IMR-90 (cell line): ENCODE measurements at regions not wholly inside any gene's neighbourhood (a gene's known extent, or its start where the extent isn't known, plus 50 kb on each side); places are given as distances from the start of the nearest gene placed in this dataset.
A peak's percentile ranks its signal among the peaks of the same experiment; 100 is the strongest.

Experiments
- ATAC-seq: fragments of 200-7000 bp; cut with Tn5 transposase; 2 replicates; pipeline ENCODE4 v1.9.1; 2020; ENCODE audit warnings: low read depth, mild to moderate bottlenecking, moderate library complexity
- BruUV-seq: library from RNA; stranded (reverse); fragments of 400-500 nt; replicated peaks from 2 replicates; lab custom pipeline; 2021; lab: Mats Ljungman, UMichigan
- CTCF ChIA-PET: fragments of 300-600 bp; formaldehyde crosslinking; extraction: SDS; loops from one replicate; lab custom pipeline; 2021; ENCODE audit warnings: antibody characterized with exemption; lab: Yijun Ruan, JAX
- POLR2A ChIA-PET: fragments of 300-600 bp; sonication (Branson Sonifier 250); formaldehyde crosslinking; loops from one replicate; lab custom pipeline; 2022; ENCODE audit warnings: antibody characterized with exemption; ENCODE audit not compliant: unreplicated experiment; lab: Charles Lee
- DNase-seq: peaks from one replicate; pipeline ENCODE4 v3.0.0; 2013
- H2AFZ ChIP-seq: replicated peaks from 2 replicates; pipeline ENCODE3; 2013; ENCODE audit warnings: low read length, mild to moderate bottlenecking; ENCODE audit not compliant: poor library complexity
- H2AK5ac ChIP-seq: 2 replicates; pipeline ENCODE4 v1.6.1; 2013; ENCODE audit warnings: low read depth, low read length, inconsistent platforms
- H2AK9ac ChIP-seq: replicated peaks from 2 replicates; pipeline ENCODE3; 2013; ENCODE audit warnings: mild to moderate bottlenecking, low read depth, low read length, moderate library complexity; ENCODE audit not compliant: poor library complexity
- H2BK120ac ChIP-seq: 2 replicates; pipeline ENCODE4 v1.6.1; 2013; ENCODE audit warnings: low read depth, low read length, inconsistent platforms
- H2BK15ac ChIP-seq: 3 replicates; pipeline ENCODE4 v1.6.1; 2013; ENCODE audit warnings: low read depth, low read length, inconsistent platforms
- H2BK20ac ChIP-seq: 2 replicates; pipeline ENCODE4 v1.6.1; 2013; ENCODE audit warnings: low read depth, mild to moderate bottlenecking, inconsistent platforms, low read length, moderate library complexity
- H2BK5ac ChIP-seq: 2 replicates; pipeline ENCODE4 v1.6.1; 2013; ENCODE audit warnings: mild to moderate bottlenecking, low read depth, low read length, inconsistent platforms; ENCODE audit not compliant: poor library complexity, severe bottlenecking
- H3K14ac ChIP-seq: replicated peaks from 2 replicates; pipeline ENCODE4 v1.6.1; 2013; ENCODE audit warnings: low read depth, low read length, inconsistent platforms
- H3K18ac ChIP-seq: 2 replicates; pipeline ENCODE4 v1.6.1; 2013; ENCODE audit warnings: low read depth, low read length, control low read depth
- H3K23ac ChIP-seq: 2 replicates; pipeline ENCODE4 v1.6.1; 2013; ENCODE audit warnings: low read depth, low read length, inconsistent platforms
- H3K27ac ChIP-seq: 2 replicates; pipeline ENCODE4 v1.5.1; 2013; ENCODE audit warnings: mild to moderate bottlenecking, control low read depth, low read length; ENCODE audit not compliant: insufficient read depth
- H3K27me3 ChIP-seq: 2 replicates; pipeline ENCODE4 v1.6.1; 2013; ENCODE audit warnings: low read length; ENCODE audit not compliant: control insufficient read depth, insufficient read depth
- H3K36me3 ChIP-seq: 2 replicates; pipeline ENCODE4 v1.6.1; 2013; ENCODE audit warnings: low read length, mixed read lengths; ENCODE audit not compliant: control insufficient read depth, insufficient read depth
- H3K4ac ChIP-seq: 2 replicates; pipeline ENCODE4 v1.6.1; 2013; ENCODE audit warnings: low read depth, low read length, inconsistent platforms
- H3K4me1 ChIP-seq: 2 replicates; pipeline ENCODE4 v1.6.1; 2013; ENCODE audit warnings: low read length, mixed read lengths; ENCODE audit not compliant: control insufficient read depth, insufficient read depth
- H3K4me2 ChIP-seq: 2 replicates; pipeline ENCODE4 v1.6.1; 2013; ENCODE audit warnings: low read depth, mild to moderate bottlenecking, control low read depth, low read length, moderate library complexity
- H3K4me3 ChIP-seq: 2 replicates; pipeline ENCODE4 v1.5.1; 2013; ENCODE audit warnings: low read depth, mild to moderate bottlenecking, control low read depth, low read length, moderate library complexity; ENCODE audit not compliant: insufficient read depth
- H3K56ac ChIP-seq: 2 replicates; pipeline ENCODE4 v1.6.1; 2013; ENCODE audit warnings: low read length, inconsistent platforms; ENCODE audit not compliant: insufficient read depth; ENCODE audit errors: extremely low read depth
- H3K79me1 ChIP-seq, 2 experiments: 2 replicates each; pipeline ENCODE4 v1.6.1; 2013; ENCODE audit warnings: low read length in 2 of 2, inconsistent platforms in 1 of 2, low read depth in 1 of 2
- H3K9ac ChIP-seq: 2 replicates; pipeline ENCODE4 v1.6.1; 2013; ENCODE audit warnings: low read depth, low read length, control low read depth
- H3K9me1 ChIP-seq: 2 replicates; pipeline ENCODE4 v1.6.1; 2013; ENCODE audit warnings: low read length, inconsistent platforms; ENCODE audit not compliant: insufficient read depth
- H3K9me3 ChIP-seq: 2 replicates; pipeline ENCODE4 v1.6.1; 2013; ENCODE audit warnings: low read length; ENCODE audit not compliant: control insufficient read depth, insufficient read depth
- H4K20me1 ChIP-seq: 2 replicates; pipeline ENCODE4 v1.6.1; 2013; ENCODE audit warnings: low read length, inconsistent platforms; ENCODE audit not compliant: insufficient read depth
- H4K5ac ChIP-seq: 2 replicates; pipeline ENCODE4 v1.6.1; 2013; ENCODE audit warnings: mild to moderate bottlenecking, low read depth, low read length, control low read depth
- H4K8ac ChIP-seq, 2 experiments: 2 replicates each; pipeline ENCODE4 v1.6.1; 2013; ENCODE audit warnings: low read depth in 2 of 2, low read length in 2 of 2, control low read depth in 1 of 2, inconsistent platforms in 1 of 2
- H4K91ac ChIP-seq: 2 replicates; pipeline ENCODE4 v1.6.1; 2013; ENCODE audit warnings: low read depth, low read length, inconsistent platforms; ENCODE audit not compliant: insufficient read depth
- CEBPB ChIP-seq: IDR thresholded peaks from 2 replicates; pipeline ENCODE4 v1.6.1; 2012; ENCODE audit warnings: low read depth, low read length, improper control_type of control experiment
- WGBS, 2 experiments: methylation state at CpG; one replicate each; pipeline versions ENCODE4 v1.1.5 to v1.1.7; 2013; ENCODE audit warnings: missing lambda C conversion rate in 2 of 2; ENCODE audit not compliant: insufficient read length in 1 of 2; ENCODE audit errors: extremely low coverage in 2 of 2; 5-methylcytosine and 5-hydroxymethylcytosine counted together
- dilution Hi-C: fragments of 300-500 bp; cut with HindIII; formaldehyde crosslinking; loops from one replicate; pipeline ENCODE4 v1.14.3; 2018; ENCODE audit warnings: low sequenced_read_pairs; ENCODE audit not compliant: unreplicated experiment
- in situ Hi-C: fragments of 300-500 bp; cut with MboI; formaldehyde crosslinking; loops from 3 replicates; pipeline ENCODE4 v1.14.3; 2019; ENCODE audit warnings: low sequenced_read_pairs, inconsistent platforms, mixed read lengths
- intact Hi-C: fragments of 100-400 bp; cut with micrococcal nuclease; formaldehyde crosslinking; loops from 2 replicates; pipeline ENCODE4 v1.10.0; 2022
- TF ChIP-seq, protein P1 (sequence below): fragments of 150-350 bp; IDR thresholded peaks from 2 replicates; pipeline ENCODE4 v1.6.1; 2017; ENCODE audit warnings: mild to moderate bottlenecking, antibody characterized with exemption, low read length, low read depth

GRCh38 chr11:116471608-116472256 is 301.1 kb downstream of the BUD13 start:
- no TSS peak for BruUV-seq
- ChIA-PET CTCF (no interaction called here), POLR2A (no interaction called here)
- DNase-seq (peak; percentile 3), ATAC-seq (no peak)
- Histone ChIP-seq H2BK20ac (no peak overlapping the region), H3K36me3 (no peaks in the 10 kb centered on the region), H3K79me1 (no peaks in the 10 kb centered on the region), H3K9me1 (no peaks in the 10 kb centered on the region), H3K23ac (no peak overlapping the region), H3K56ac (no peak overlapping the region), H3K9me3 (no peaks in the 10 kb centered on the region), H3K27me3 (no peaks in the 10 kb centered on the region; the same call in 1 of the 2 replicates), H3K4me2 (no peak overlapping the region), H2AFZ (no peak overlapping the region), H3K4ac (no peak overlapping the region), H3K27ac (no peak overlapping the region), H3K9ac (no peak overlapping the region), H2BK120ac (no peak overlapping the region), H2BK15ac (no peak overlapping the region), H3K14ac (no peak overlapping the region), H3K4me3 (no peak overlapping the region), H3K4me1 (no peaks in the 10 kb centered on the region), H2AK5ac (no peak overlapping the region), H2AK9ac (no peak overlapping the region), H4K8ac (no peak overlapping the region), H4K91ac (no peak overlapping the region), H4K20me1 (no peaks in the 10 kb centered on the region), H2BK5ac (no peak overlapping the region), H3K18ac (no peak overlapping the region), H4K5ac (no peak overlapping the region)
- TF ChIP-seq, protein P1, sequence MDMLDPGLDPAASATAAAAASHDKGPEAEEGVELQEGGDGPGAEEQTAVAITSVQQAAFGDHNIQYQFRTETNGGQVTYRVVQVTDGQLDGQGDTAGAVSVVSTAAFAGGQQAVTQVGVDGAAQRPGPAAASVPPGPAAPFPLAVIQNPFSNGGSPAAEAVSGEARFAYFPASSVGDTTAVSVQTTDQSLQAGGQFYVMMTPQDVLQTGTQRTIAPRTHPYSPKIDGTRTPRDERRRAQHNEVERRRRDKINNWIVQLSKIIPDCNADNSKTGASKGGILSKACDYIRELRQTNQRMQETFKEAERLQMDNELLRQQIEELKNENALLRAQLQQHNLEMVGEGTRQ = no peak
- TF ChIP-seq CEBPB = peak; percentile 23; the same call in 1 of the 2 replicates
- dilution Hi-C loops (no loop called here), in situ Hi-C loops (no loop called here), intact Hi-C loops (no loop called here)
- no CpG with 5 or more reads among the region's 3 CpGs for WGBS, 2 experiments
